Hepatocyte (in vitro differentiated cells): ENCODE measurements at regions not wholly inside any gene's neighbourhood (a gene's known extent, or its start where the extent isn't known, plus 50 kb on each side); places are given as distances from the start of the nearest gene placed in this dataset.

Experiments
- EZH2 ChIP-seq: fragments of 200-600 bp; sonication (generic); IDR thresholded peaks from 2 replicates; pipeline ENCODE4 v1.6.1; 2016; ENCODE audit warnings: antibody characterized with exemption, mild to moderate bottlenecking, borderline replicate concordance
- EZH2phosphoT487 ChIP-seq: fragments of 200-600 bp; sonication (generic); IDR thresholded peaks from one replicate; pipeline ENCODE4 v1.6.1; 2018; ENCODE audit warnings: antibody characterized with exemption, mild to moderate bottlenecking, low read depth, moderate library complexity; ENCODE audit not compliant: unreplicated experiment, severe bottlenecking
- TF ChIP-seq, protein P1 (sequence below): fragments of 200-600 bp; sonication (generic); IDR thresholded peaks from 2 replicates; pipeline ENCODE4 v1.5.1; 2016; ENCODE audit warnings: antibody characterized with exemption, mild to moderate bottlenecking; ENCODE audit not compliant: poor library complexity

DNA sequence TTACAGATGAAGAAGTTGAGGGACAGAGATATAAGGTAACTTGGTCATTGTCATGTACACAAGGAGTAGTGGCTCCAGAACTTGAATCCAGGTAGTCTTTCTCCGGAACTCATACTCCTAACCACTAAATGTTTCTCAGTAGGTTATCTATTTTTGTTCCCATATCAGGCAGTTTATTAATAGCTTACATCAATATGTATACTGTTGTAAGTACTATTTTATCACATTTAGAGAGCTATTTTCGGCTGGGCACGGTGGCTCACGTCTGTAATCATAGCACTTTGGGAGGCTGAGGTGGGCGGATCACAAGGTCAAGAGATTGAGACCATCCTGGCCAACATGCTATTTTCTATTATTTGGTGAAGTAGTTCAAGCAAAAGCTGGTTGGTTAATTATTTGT, 415.6 kb upstream of the FBXO33 start:
- TF ChIP-seq, protein P1, sequence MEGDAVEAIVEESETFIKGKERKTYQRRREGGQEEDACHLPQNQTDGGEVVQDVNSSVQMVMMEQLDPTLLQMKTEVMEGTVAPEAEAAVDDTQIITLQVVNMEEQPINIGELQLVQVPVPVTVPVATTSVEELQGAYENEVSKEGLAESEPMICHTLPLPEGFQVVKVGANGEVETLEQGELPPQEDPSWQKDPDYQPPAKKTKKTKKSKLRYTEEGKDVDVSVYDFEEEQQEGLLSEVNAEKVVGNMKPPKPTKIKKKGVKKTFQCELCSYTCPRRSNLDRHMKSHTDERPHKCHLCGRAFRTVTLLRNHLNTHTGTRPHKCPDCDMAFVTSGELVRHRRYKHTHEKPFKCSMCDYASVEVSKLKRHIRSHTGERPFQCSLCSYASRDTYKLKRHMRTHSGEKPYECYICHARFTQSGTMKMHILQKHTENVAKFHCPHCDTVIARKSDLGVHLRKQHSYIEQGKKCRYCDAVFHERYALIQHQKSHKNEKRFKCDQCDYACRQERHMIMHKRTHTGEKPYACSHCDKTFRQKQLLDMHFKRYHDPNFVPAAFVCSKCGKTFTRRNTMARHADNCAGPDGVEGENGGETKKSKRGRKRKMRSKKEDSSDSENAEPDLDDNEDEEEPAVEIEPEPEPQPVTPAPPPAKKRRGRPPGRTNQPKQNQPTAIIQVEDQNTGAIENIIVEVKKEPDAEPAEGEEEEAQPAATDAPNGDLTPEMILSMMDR = no peak
- TF ChIP-seq EZH2 (no peak), EZH2phosphoT487 (no peak)
